HCT116 (cell line): ENCODE measurements at regions not wholly inside any gene's neighbourhood (a gene's known extent, or its start where the extent isn't known, plus 50 kb on each side); places are given as distances from the start of the nearest gene placed in this dataset.

Source experiments
- CTCF ChIP-seq, 3 experiments: fragments of 200-600 bp in 1 of 3; sonication (generic) in 1 of 3; IDR thresholded peaks in 2 of 3; conservative IDR thresholded peaks in 1 of 3; 2 replicates each; pipeline ENCODE4 v1.5.1; 2012 to 2017; ENCODE audit warnings: low read depth in 2 of 3, low read length in 2 of 3, antibody characterized with exemption in 1 of 3, borderline replicate concordance in 1 of 3, control low read depth in 1 of 3, mild to moderate bottlenecking in 1 of 3, mixed read lengths in 1 of 3, mixed run types in 1 of 3, moderate library complexity in 1 of 3; ENCODE audit not compliant: insufficient read depth in 1 of 3
- POLR2AphosphoS5 ChIP-seq: IDR thresholded peaks from 2 replicates; pipeline ENCODE4 v1.6.1; 2011; ENCODE audit warnings: mild to moderate bottlenecking, low read depth, low read length, moderate library complexity

GRCh38 chr18:30572214-30572613 lies 470.3 kb downstream of the DSC3 start:
- TF ChIP-seq POLR2AphosphoS5: no peak
- TF ChIP-seq CTCF (IDR thresholded peaks at IDR 0.05 in 2 of 3, conservative IDR thresholded peaks at IDR 0.05 in 1 of 3; ENCODE audit: borderline replicate concordance in 1 of 3, insufficient read depth in 1 of 3, low read depth in 2 of 3, low read length in 2 of 3): no peak
